ENCODE measurements at regions not wholly inside any gene's neighbourhood (a gene's known extent, or its start where the extent isn't known, plus 50 kb on each side); places are given as distances from the start of the nearest gene placed in this dataset.

DNA sequence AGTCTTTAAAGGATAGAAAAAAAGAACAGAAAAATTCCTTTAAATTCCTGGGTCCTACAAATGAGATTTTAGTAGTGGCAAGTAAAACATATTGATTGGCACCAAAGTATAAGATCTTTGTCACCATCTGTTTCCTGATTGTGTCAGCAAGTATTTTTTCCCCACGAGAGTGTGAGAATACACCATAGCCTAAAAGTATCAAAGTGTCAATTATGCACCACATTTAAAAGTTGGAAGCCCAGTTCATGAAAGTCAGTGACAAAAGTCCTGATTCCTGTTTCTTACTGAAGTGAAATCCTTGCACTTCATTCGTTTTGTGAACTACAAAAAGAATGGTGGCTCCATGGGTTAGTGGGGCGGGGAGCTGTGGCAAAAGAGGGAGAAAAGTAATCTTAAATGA, 83.8 kb upstream of the DPH6 start:
- no peak overlapping the region for H3K27ac ChIP-seq
- in situ Hi-C loops (cut with MboI; ENCODE audit: low pct_unique_long_range_greater_than_20kb in 2 of 9, low sequenced_read_pairs in 9 of 9, unreplicated experiment in 9 of 9): no loop called here
- WGBS, 10 experiments: 45 to 100% (median 72%) methylated on average over 2 to 3 of the region's 3 CpGs

DNA sequence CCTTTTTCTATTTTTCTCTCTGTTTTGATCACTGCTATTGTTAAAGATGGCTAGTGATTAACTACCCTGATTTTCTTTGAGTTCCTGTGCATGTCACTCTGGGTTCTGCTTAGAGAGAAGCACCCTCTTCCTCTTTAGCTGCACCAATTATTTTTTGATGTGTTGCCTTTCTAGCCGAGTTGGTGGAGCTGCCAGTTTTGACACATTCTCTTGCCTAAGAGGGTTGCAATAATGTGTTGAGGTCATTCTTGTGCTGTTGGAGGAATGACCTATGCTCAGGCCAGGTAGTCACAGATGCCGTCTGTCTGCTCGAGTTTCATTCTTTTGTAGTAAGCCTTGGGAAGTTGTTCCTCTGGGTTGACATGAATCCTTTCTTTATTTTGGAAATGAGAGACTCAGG, 84.6 kb upstream of the DPH6 start:
- in situ Hi-C loops (cut with MboI; ENCODE audit: low pct_unique_long_range_greater_than_20kb in 2 of 9, low sequenced_read_pairs in 9 of 9, unreplicated experiment in 9 of 9): no loop called here
- ATAC-seq (replicated peaks in 6 of 8): peak in 1 of 8 experiments; percentile 21
- no peak overlapping the region for H3K27ac ChIP-seq
- H3K4me1 ChIP-seq (replicated peaks in 1 of 2): peaks cover 15 to 21% of the 10 kb centered on the region in 2 donors
- no peak overlapping the region for H3K4me3 ChIP-seq
- 17 to 86% (median 66%) methylated on average over 1 to 3 of the region's 3 CpGs for WGBS, 10 experiments

More for the DNA sequence above, 83.8 kb upstream of the DPH6 start:
- Histone ChIP-seq H3K4me3 (no peak overlapping the region), H3K4me1 (replicated peaks in 1 of 2) (peaks cover 15 to 22% of the 10 kb centered on the region in 2 donors)
- no peak for ATAC-seq (replicated peaks in 6 of 8)

DNA sequence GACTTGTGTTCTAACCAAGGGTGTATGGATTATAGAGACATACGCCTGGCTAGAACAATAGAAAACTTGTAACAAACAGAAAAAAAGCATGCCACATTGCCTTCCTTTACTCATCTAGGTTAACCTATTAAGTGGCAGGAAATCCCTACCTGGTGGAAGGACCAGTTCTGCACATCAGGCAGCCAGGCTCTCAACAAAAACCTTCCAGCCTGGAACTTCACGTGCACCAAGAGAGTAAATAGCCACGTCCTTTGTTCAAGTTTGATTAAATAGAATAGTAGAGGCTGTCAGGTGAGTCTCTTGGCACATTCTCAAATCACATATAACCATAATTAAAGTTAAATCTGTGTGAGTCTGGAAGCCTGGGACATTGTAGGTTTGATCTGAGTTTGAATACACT, 85.0 kb upstream of the DPH6 start:
- no peak overlapping the region for H3K4me3 ChIP-seq
- peaks cover 13 to 17% of the 10 kb centered on the region in 2 donors for H3K4me1 ChIP-seq (replicated peaks in 1 of 2)
- in situ Hi-C loops (cut with MboI; ENCODE audit: low pct_unique_long_range_greater_than_20kb in 2 of 9, low sequenced_read_pairs in 9 of 9, unreplicated experiment in 9 of 9): no loop called here
- no peak overlapping the region for H3K27ac ChIP-seq
- 60 to 100% (median 90%) methylated on average over 1 to 3 of the region's 3 CpGs; no CpG with 5 or more reads in 1 of the 10 experiments for WGBS, 10 experiments
- no peak for ATAC-seq (replicated peaks in 6 of 8)

- H3K27ac ChIP-seq: no peak overlapping the region
- 80 to 100% (median 94%) methylated on average over 1 to 3 of the region's 3 CpGs; no CpG with 5 or more reads in 3 of the 10 experiments for WGBS, 10 experiments
- in situ Hi-C loops (cut with MboI; ENCODE audit: low pct_unique_long_range_greater_than_20kb in 2 of 9, low sequenced_read_pairs in 9 of 9, unreplicated experiment in 9 of 9): no loop called here
- no peak for ATAC-seq (replicated peaks in 6 of 8)
- no peak overlapping the region for H3K4me3 ChIP-seq
- H3K4me1 ChIP-seq (replicated peaks in 1 of 2): no peaks in the 10 kb centered on the region
Observed at GRCh38 chr15:35633677-35634076, 87.7 kb upstream of the DPH6 start.

DNA sequence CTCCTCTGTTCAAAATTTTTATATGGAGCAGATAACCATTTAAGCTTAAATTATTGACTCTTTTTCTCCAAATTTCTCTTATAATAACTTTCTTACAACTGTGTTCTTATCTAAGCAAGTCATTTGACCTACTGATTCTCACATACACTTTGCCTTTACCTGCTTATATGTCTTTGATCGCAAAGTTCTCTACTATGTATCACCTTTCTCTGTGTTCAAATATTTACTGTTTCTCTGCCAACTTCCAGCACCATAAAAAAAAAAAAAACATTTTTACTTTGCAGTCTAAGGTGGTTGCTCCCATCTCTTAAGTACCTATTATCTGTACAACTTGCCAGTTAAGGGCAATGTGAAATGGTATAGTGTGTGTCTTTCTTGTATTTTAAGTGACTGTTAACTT, 100.8 kb upstream of the DPH6 start:
- in situ Hi-C loops (cut with MboI; ENCODE audit: low pct_unique_long_range_greater_than_20kb in 2 of 9, low sequenced_read_pairs in 9 of 9, unreplicated experiment in 9 of 9): no loop called here
- WGBS, 10 experiments: 88 to 100% (median 100%) methylated on average over 1 of the region's 1 CpG; no CpG with 5 or more reads in 1 of the 10 experiments
- Histone ChIP-seq H3K4me3 (no peak overlapping the region), H3K27ac (no peak overlapping the region), H3K4me1 (replicated peaks in 1 of 2) (no peaks in the 10 kb centered on the region)
- no peak for ATAC-seq (replicated peaks in 6 of 8)

- ATAC-seq (replicated peaks in 6 of 8): peak in 2 of 8 experiments; percentile 63 to 78
- Histone ChIP-seq H3K27ac (no peak overlapping the region), H3K4me3 (no peak overlapping the region), H3K4me1 (replicated peaks in 1 of 2) (no peaks in the 10 kb centered on the region)
- in situ Hi-C loops (cut with MboI; ENCODE audit: low pct_unique_long_range_greater_than_20kb in 2 of 9, low sequenced_read_pairs in 9 of 9, unreplicated experiment in 9 of 9): no loop called here
Observed at GRCh38 chr15:35647303-35647702, 101.3 kb upstream of the DPH6 start.

- no peak overlapping the region for H3K27ac ChIP-seq
- no peak overlapping the region for H3K4me3 ChIP-seq
- in situ Hi-C loops (cut with MboI; ENCODE audit: low pct_unique_long_range_greater_than_20kb in 2 of 9, low sequenced_read_pairs in 9 of 9, unreplicated experiment in 9 of 9): no loop called here
- ATAC-seq (replicated peaks in 6 of 8): no peak
- 17 to 89% (median 67%) methylated on average over 1 to 5 of the region's 5 CpGs for WGBS, 10 experiments
- peaks cover 2 to 8% of the 10 kb centered on the region in 2 donors for H3K4me1 ChIP-seq (replicated peaks in 1 of 2)
Observed at GRCh38 chr15:35648941-35649340, 103.0 kb upstream of the DPH6 start.

GRCh38 chr15:35649575-35649974, 103.6 kb upstream of the DPH6 start:
- Histone ChIP-seq H3K4me3 (no peak overlapping the region), H3K27ac (no peak overlapping the region), H3K4me1 (replicated peaks in 1 of 2) (peaks cover 3 to 13% of the 10 kb centered on the region in 2 donors)
- ATAC-seq (replicated peaks in 6 of 8): no peak
- WGBS, 10 experiments: 75 to 95% (median 92%) methylated on average over 1 to 4 of the region's 4 CpGs; no CpG with 5 or more reads in 2 of the 10 experiments
- in situ Hi-C loops (cut with MboI; ENCODE audit: low pct_unique_long_range_greater_than_20kb in 2 of 9, low sequenced_read_pairs in 9 of 9, unreplicated experiment in 9 of 9): no loop called here

- in situ Hi-C loops (cut with MboI; ENCODE audit: low pct_unique_long_range_greater_than_20kb in 2 of 9, low sequenced_read_pairs in 9 of 9, unreplicated experiment in 9 of 9): no loop called here
- H3K4me3 ChIP-seq: no peak overlapping the region
- 8 to 41% (median 21%) methylated on average over 1 to 3 of the region's 3 CpGs; no CpG with 5 or more reads in 3 of the 10 experiments for WGBS, 10 experiments
- H3K4me1 ChIP-seq (replicated peaks in 1 of 2): peaks cover 4 to 16% of the 10 kb centered on the region in 2 donors
- no peak overlapping the region for H3K27ac ChIP-seq
- peak; percentile 26 to 95 (median 84) for ATAC-seq (replicated peaks in 6 of 8)
Observed at GRCh38 chr15:35654332-35654731, 108.4 kb upstream of the DPH6 start.

DNA sequence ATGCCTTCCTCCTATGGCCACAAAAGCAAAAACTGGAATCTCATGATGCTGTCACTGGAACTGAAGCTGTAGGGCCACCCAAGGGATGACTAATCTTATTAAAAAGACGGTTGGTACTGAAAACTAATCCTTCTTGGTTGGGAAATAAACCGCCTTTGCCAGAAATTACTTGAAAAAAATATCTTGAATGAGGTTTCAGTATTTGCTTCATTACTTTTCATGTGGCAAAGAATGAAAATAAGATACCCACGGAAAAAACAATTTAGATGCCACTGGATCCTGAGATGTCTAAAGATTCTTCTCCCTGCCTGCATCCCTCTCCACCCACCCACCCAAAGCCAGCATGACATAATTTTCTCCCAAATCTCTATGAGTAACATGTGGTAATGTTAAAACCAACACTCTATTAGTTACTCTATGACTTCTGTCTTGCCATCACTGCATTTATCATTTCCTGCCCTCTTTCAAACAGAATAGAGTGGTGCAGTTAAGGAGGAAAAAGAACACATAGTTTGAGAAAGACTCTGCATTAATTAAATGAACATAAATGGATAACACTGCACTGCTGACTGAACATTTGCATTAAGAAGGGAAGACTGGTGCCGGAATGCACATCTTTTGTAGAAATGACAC, 111.8 kb upstream of the DPH6 start:
- ATAC-seq (replicated peaks in 6 of 8): peak in 3 of 8 experiments; percentile 35 to 78 (median 46)
- in situ Hi-C loops (cut with MboI; ENCODE audit: low pct_unique_long_range_greater_than_20kb in 2 of 9, low sequenced_read_pairs in 9 of 9, unreplicated experiment in 9 of 9): no loop called here
- Histone ChIP-seq H3K4me3 (no peak overlapping the region), H3K27ac (no peak overlapping the region), H3K4me1 (replicated peaks in 1 of 2) (peaks cover 4 to 16% of the 10 kb centered on the region in 2 donors)
- WGBS, 10 experiments: 0 to 98% (median 71%) methylated on average over 1 to 4 of the region's 4 CpGs

DNA sequence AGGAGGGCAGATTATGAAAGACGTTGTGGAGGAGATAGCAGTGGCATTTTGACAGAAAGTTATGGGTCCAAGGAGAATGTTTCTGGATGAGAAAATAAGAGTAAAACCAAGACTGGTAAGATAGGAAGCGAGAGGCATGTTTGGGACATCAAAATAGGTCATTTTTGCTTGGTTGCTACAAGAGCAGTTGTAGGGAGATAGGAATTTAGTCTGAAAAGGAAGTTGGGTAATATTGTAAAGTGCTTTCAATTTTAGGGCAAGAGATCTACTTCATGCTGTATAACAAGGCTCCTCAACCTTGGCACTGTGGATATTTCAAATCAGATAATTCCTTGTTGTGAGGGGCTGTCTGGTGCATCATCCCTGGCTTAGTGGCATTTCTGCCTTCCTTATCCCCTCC, 118.0 kb upstream of the DPH6 start:
- ATAC-seq (replicated peaks in 6 of 8): no peak
- 0 to 93% (median 79%) methylated on average over 1 to 2 of the region's 2 CpGs; no CpG with 5 or more reads in 2 of the 10 experiments for WGBS, 10 experiments
- Histone ChIP-seq H3K4me1 (replicated peaks in 1 of 2) (no peaks in the 10 kb centered on the region), H3K4me3 (no peak overlapping the region), H3K27ac (no peak overlapping the region)
- in situ Hi-C loops (cut with MboI; ENCODE audit: low pct_unique_long_range_greater_than_20kb in 2 of 9, low sequenced_read_pairs in 9 of 9, unreplicated experiment in 9 of 9): no loop called here

DNA sequence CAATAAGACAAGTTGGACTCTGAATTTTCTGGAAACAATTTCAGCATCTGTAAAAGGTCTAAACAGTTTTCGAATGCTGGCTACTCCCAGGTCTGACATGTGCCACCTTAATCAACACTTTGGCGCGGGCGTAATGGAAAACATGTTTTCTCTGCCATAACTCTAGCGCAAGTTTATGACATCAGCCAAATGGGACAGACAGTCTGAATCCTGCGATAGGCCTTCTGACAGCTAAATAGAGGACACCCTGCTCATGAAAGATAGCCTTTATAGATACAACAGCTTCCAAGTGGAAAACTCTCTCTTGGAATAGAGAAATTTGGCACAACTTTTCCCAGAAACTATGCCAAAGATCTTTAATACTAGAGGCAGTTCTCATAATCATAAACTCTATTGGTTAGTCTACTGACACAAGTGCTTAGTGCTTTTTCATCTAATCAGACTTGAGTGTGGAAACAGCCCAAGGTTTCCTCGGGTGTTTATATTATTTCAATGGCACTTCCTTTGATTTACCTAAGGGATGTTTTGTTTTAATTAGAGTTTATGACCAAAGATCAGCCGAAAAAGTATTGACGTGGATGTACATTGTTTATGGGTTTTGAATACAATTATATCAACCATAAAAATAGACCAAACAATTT, 120.1 kb upstream of the DPH6 start:
- Histone ChIP-seq H3K4me1 (replicated peaks in 1 of 2) (no peaks in the 10 kb centered on the region), H3K27ac (no peak overlapping the region), H3K4me3 (no peak overlapping the region)
- WGBS, 10 experiments: 23 to 100% (median 91%) methylated on average over 2 to 9 of the region's 9 CpGs
- ATAC-seq (replicated peaks in 6 of 8): peak in 1 of 8 experiments; percentile 22
- in situ Hi-C loops (cut with MboI; ENCODE audit: low pct_unique_long_range_greater_than_20kb in 2 of 9, low sequenced_read_pairs in 9 of 9, unreplicated experiment in 9 of 9): no loop called here

GRCh38 chr15:35667908-35668307, 121.9 kb upstream of the DPH6 start:
- Histone ChIP-seq H3K27ac (no peak overlapping the region), H3K4me3 (no peak overlapping the region), H3K4me1 (replicated peaks in 1 of 2) (no peaks in the 10 kb centered on the region)
- no peak for ATAC-seq (replicated peaks in 6 of 8)
- WGBS, 10 experiments: 33 to 100% (median 70%) methylated on average over 1 of the region's 1 CpG; no CpG with 5 or more reads in 7 of the 10 experiments
- in situ Hi-C loops (cut with MboI; ENCODE audit: low pct_unique_long_range_greater_than_20kb in 2 of 9, low sequenced_read_pairs in 9 of 9, unreplicated experiment in 9 of 9): no loop called here

- H3K27ac ChIP-seq: no peak overlapping the region
- 8 to 79% (median 66%) methylated on average over 2 to 3 of the region's 3 CpGs; no CpG with 5 or more reads in 2 of the 10 experiments for WGBS, 10 experiments
Observed at GRCh38 chr15:35669021-35669420, 123.1 kb upstream of the DPH6 start.

More at GRCh38 chr15:35669021-35669420, 123.1 kb upstream of the DPH6 start:
- H3K4me1 ChIP-seq (replicated peaks in 1 of 2): no peaks in the 10 kb centered on the region
- no peak overlapping the region for H3K4me3 ChIP-seq
- no peak for ATAC-seq (replicated peaks in 6 of 8)
- in situ Hi-C loops (cut with MboI; ENCODE audit: low pct_unique_long_range_greater_than_20kb in 2 of 9, low sequenced_read_pairs in 9 of 9, unreplicated experiment in 9 of 9): no loop called here
